SK-N-SH treated with all-trans-retinoic acid at 6 μM for 48 hours (cell line): ENCODE measurements at regions not wholly inside any gene's neighbourhood (a gene's known extent, or its start where the extent isn't known, plus 50 kb on each side); places are given as distances from the start of the nearest gene placed in this dataset.

Experiments used
- ATAC-seq: fragments of 200-7000 bp; cut with Tn5 transposase; 3 replicates; pipeline ENCODE4 v1.9.1; 2020; ENCODE audit warnings: mild to moderate bottlenecking, moderate library complexity
- ARNTL ChIP-seq: fragments of 450-650 bp; formaldehyde crosslinking; IDR thresholded peaks from 2 replicates; pipeline ENCODE4 v1.5.0; 2020; ENCODE audit warnings: low read depth, mild to moderate bottlenecking, moderate library complexity, borderline replicate concordance
- BACH2 ChIP-seq: fragments of 250-450 bp; sonication (Bioruptor Pico); IDR thresholded peaks from 2 replicates; pipeline ENCODE4 v1.9.0; 2021; ENCODE audit warnings: mild to moderate bottlenecking, borderline replicate concordance
- CSDC2 ChIP-seq: fragments of 250-450 bp; sonication (Bioruptor Pico); IDR thresholded peaks from 2 replicates; pipeline ENCODE4 v1.5.0; 2020; ENCODE audit warnings: mild to moderate bottlenecking, moderate library complexity
- ESRRG ChIP-seq: fragments of 250-450 bp; sonication (Bioruptor Pico); IDR thresholded peaks from 2 replicates; pipeline ENCODE4 v1.6.1; 2021; ENCODE audit warnings: mild to moderate bottlenecking
- ISL1 ChIP-seq: fragments of 250-450 bp; sonication (Bioruptor Pico); IDR thresholded peaks from 2 replicates; pipeline ENCODE4 v2.1.2; 2022; ENCODE audit warnings: mild to moderate bottlenecking, moderate library complexity
- OSR1 ChIP-seq: fragments of 250-450 bp; sonication (Bioruptor Pico); IDR thresholded peaks from 2 replicates; pipeline ENCODE4 v1.8.0; 2022; ENCODE audit warnings: moderate library complexity, mild to moderate bottlenecking, inconsistent platforms
- RARB ChIP-seq: fragments of 250-450 bp; sonication (Bioruptor Pico); IDR thresholded peaks from 2 replicates; pipeline ENCODE4 v1.8.0; 2021; ENCODE audit warnings: mild to moderate bottlenecking, moderate library complexity
- SNAI2 ChIP-seq: fragments of 250-450 bp; sonication (Bioruptor Pico); IDR thresholded peaks from 2 replicates; pipeline ENCODE4 v1.5.0; 2020; ENCODE audit warnings: mild to moderate bottlenecking, moderate library complexity
- TCF4 ChIP-seq: fragments of 250-450 bp; sonication (Bioruptor Pico); IDR thresholded peaks from 2 replicates; pipeline ENCODE4 v1.8.0; 2021; ENCODE audit warnings: mild to moderate bottlenecking, moderate library complexity, borderline replicate concordance
- ZC3H10 ChIP-seq: fragments of 250-450 bp; sonication (Bioruptor Pico); IDR thresholded peaks from 2 replicates; pipeline ENCODE4 v1.5.1; 2021; ENCODE audit warnings: mild to moderate bottlenecking, moderate library complexity
- ZFP3 ChIP-seq: fragments of 250-450 bp; sonication (Bioruptor Pico); IDR thresholded peaks from 2 replicates; pipeline ENCODE4 v1.5.0; 2020; ENCODE audit warnings: mild to moderate bottlenecking, moderate library complexity
- ZFP30 ChIP-seq: fragments of 450-650 bp; formaldehyde crosslinking; IDR thresholded peaks from 2 replicates; pipeline ENCODE4 v1.5.0; 2022; ENCODE audit warnings: mild to moderate bottlenecking, moderate library complexity
- ZNF565 ChIP-seq: fragments of 450-650 bp; formaldehyde crosslinking; conservative IDR thresholded peaks from 2 replicates; pipeline ENCODE4 v1.5.0; 2020; ENCODE audit warnings: low read depth, mild to moderate bottlenecking, moderate library complexity
- ZNF70 ChIP-seq: fragments of 450-650 bp; formaldehyde crosslinking; IDR thresholded peaks from 2 replicates; pipeline ENCODE4 v1.5.0; 2020; ENCODE audit warnings: mild to moderate bottlenecking, moderate library complexity
- TF ChIP-seq, protein P1 (sequence below): fragments of 250-450 bp; sonication (Bioruptor Pico); IDR thresholded peaks from 2 replicates; pipeline ENCODE4 v1.5.0; 2020; ENCODE audit warnings: mild to moderate bottlenecking, moderate library complexity
- TF ChIP-seq, protein P2 (sequence below): fragments of 250-450 bp; sonication (Bioruptor Pico); IDR thresholded peaks from 2 replicates; pipeline ENCODE4 v1.8.0; 2021; ENCODE audit warnings: low read depth, mild to moderate bottlenecking, moderate library complexity, borderline replicate concordance
- TF ChIP-seq, protein P3 (sequence below): fragments of 250-450 bp; sonication (Bioruptor Pico); IDR thresholded peaks from 2 replicates; pipeline ENCODE4 v1.8.0; 2020; ENCODE audit warnings: mild to moderate bottlenecking, moderate library complexity, borderline replicate concordance

DNA sequence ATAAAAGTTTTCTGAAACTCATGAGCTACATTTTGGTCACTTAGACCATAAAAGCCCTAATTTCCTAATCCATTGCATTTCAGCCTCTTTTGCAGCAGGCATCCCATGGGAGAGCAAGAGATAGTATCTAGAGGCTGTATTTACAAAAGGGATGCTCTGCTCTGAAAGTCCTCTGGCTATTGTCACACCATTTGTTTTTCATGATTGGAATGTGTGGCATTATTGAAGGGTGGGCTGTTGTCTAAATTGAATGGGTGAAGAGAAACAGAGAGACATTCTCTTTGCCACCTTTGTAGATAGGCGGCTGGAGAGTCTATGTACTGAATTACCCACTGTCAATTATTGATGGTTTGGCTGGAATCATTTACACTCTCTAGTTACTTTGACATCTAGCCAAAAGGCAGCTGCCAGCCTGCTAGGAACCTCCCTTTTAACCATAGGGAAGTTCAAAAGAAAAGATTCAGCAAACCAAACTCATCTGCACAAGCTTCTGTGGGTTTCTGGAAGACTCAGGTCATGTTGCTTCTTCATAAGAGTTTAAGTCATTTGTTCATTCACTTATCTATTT is 89.8 kb upstream of the RARB start:
- TF ChIP-seq, protein P1, sequence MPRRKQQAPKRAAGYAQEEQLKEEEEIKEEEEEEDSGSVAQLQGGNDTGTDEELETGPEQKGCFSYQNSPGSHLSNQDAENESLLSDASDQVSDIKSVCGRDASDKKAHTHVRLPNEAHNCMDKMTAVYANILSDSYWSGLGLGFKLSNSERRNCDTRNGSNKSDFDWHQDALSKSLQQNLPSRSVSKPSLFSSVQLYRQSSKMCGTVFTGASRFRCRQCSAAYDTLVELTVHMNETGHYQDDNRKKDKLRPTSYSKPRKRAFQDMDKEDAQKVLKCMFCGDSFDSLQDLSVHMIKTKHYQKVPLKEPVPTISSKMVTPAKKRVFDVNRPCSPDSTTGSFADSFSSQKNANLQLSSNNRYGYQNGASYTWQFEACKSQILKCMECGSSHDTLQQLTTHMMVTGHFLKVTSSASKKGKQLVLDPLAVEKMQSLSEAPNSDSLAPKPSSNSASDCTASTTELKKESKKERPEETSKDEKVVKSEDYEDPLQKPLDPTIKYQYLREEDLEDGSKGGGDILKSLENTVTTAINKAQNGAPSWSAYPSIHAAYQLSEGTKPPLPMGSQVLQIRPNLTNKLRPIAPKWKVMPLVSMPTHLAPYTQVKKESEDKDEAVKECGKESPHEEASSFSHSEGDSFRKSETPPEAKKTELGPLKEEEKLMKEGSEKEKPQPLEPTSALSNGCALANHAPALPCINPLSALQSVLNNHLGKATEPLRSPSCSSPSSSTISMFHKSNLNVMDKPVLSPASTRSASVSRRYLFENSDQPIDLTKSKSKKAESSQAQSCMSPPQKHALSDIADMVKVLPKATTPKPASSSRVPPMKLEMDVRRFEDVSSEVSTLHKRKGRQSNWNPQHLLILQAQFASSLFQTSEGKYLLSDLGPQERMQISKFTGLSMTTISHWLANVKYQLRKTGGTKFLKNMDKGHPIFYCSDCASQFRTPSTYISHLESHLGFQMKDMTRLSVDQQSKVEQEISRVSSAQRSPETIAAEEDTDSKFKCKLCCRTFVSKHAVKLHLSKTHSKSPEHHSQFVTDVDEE (CRISPR knock-in tag): peak; percentile 88
- TF ChIP-seq ZFP30 (CRISPR knock-in tag) (no peak), SNAI2 (CRISPR knock-in tag) (no peak), CSDC2 (no peak), TCF4 (CRISPR knock-in tag) (peak; percentile 76; the same call in 1 of the 2 replicates), ISL1 (CRISPR knock-in tag) (peak; percentile 55), ZFP3 (CRISPR knock-in tag) (no peak)
- TF ChIP-seq, protein P2, sequence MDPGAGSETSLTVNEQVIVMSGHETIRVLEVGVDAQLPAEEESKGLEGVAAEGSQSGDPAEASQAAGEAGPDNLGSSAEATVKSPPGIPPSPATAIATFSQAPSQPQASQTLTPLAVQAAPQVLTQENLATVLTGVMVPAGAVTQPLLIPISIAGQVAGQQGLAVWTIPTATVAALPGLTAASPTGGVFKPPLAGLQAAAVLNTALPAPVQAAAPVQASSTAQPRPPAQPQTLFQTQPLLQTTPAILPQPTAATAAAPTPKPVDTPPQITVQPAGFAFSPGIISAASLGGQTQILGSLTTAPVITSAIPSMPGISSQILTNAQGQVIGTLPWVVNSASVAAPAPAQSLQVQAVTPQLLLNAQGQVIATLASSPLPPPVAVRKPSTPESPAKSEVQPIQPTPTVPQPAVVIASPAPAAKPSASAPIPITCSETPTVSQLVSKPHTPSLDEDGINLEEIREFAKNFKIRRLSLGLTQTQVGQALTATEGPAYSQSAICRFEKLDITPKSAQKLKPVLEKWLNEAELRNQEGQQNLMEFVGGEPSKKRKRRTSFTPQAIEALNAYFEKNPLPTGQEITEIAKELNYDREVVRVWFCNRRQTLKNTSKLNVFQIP: no peak
- ATAC-seq: no peak; the same call in 2 of the 3 replicates

DNA sequence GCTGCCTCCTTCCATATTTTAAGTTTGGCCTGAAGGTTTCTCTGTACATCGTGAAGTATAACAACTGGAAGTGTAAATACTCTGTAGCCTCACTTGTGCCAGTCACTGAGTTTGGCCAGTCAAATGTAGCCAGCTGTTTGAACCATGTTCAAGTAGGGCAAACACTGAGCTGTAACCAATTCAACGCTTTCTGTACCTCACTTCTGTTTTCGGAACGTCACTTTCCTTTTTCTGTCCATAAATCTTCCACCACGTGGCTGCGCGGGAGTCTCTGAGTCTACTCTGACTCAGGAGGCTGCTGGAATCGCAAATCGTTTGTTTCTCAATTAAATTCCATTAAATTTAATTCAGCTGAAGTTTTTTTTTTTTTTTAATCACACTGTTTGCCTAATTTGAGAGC is 88.8 kb upstream of the RARB start:
- no peak for TF ChIP-seq ZFP30 (CRISPR knock-in tag)
- no peak for TF ChIP-seq OSR1 (CRISPR knock-in tag)
- no peak for TF ChIP-seq ESRRG (CRISPR knock-in tag)
- TF ChIP-seq CSDC2: no peak
- TF ChIP-seq BACH2: no peak
- TF ChIP-seq ZFP3 (CRISPR knock-in tag): no peak
- TF ChIP-seq, protein P1 (CRISPR knock-in tag): no peak
- no peak for TF ChIP-seq RARB (CRISPR knock-in tag)
- TF ChIP-seq ISL1 (CRISPR knock-in tag): no peak
- TF ChIP-seq, protein P3, sequence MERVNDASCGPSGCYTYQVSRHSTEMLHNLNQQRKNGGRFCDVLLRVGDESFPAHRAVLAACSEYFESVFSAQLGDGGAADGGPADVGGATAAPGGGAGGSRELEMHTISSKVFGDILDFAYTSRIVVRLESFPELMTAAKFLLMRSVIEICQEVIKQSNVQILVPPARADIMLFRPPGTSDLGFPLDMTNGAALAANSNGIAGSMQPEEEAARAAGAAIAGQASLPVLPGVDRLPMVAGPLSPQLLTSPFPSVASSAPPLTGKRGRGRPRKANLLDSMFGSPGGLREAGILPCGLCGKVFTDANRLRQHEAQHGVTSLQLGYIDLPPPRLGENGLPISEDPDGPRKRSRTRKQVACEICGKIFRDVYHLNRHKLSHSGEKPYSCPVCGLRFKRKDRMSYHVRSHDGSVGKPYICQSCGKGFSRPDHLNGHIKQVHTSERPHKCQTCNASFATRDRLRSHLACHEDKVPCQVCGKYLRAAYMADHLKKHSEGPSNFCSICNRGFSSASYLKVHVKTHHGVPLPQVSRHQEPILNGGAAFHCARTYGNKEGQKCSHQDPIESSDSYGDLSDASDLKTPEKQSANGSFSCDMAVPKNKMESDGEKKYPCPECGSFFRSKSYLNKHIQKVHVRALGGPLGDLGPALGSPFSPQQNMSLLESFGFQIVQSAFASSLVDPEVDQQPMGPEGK (CRISPR knock-in tag): no peak
- no peak for TF ChIP-seq ZNF70
- TF ChIP-seq ARNTL: no peak
- TF ChIP-seq TCF4 (CRISPR knock-in tag): no peak
- ATAC-seq: no peak

DNA sequence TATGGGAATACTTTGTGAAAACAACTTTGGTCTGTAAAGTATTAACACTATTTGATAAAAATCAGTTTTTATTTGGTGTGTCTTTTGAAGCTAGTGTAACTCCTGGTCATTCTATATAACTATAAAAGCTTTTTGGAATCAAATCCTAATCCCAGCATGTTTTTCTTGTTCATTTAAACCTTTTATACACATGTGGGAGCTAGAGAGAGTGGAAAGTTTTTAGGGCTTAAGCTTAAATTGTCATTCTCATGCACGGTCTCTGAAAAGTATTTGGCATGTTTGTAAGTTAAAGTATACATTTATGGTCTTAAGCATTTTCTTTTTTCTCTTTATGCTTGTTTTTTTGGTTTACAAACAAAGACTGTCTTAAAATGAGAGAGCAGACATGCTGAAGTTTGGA is 83.4 kb upstream of the RARB start:
- no peak for ATAC-seq

More for the DNA sequence above, 83.4 kb upstream of the RARB start:
- TF ChIP-seq ARNTL: no peak
- TF ChIP-seq, protein P3 (CRISPR knock-in tag): no peak
- TF ChIP-seq, protein P1 (CRISPR knock-in tag): no peak
- TF ChIP-seq SNAI2 (CRISPR knock-in tag): no peak
- TF ChIP-seq ISL1 (CRISPR knock-in tag): no peak
- no peak for TF ChIP-seq ZC3H10 (CRISPR knock-in tag)
- no peak for TF ChIP-seq RARB (CRISPR knock-in tag)
- TF ChIP-seq ZNF565: no peak
